Smooth muscle cell (in vitro differentiated cells): ENCODE measurements at regions not wholly inside any gene's neighbourhood (a gene's known extent, or its start where the extent isn't known, plus 50 kb on each side); places are given as distances from the start of the nearest gene placed in this dataset.

Source experiments
- DNase-seq: peaks from one replicate; lab custom pipeline; 2025; ENCODE audit not compliant: unreplicated experiment; lab: John Stamatoyannopoulos, UW
- H2AFZ ChIP-seq: fragments of 200-600 bp; sonication (generic); 2 replicates; pipeline ENCODE4 v1.6.0; 2016; ENCODE audit warnings: antibody characterized with exemption, low read depth, mild to moderate bottlenecking
- H3F3A ChIP-seq: fragments of 200-600 bp; sonication (generic); 2 replicates; pipeline ENCODE4 v1.6.0; 2017; ENCODE audit warnings: antibody characterized with exemption, low read depth
- H3K27ac ChIP-seq: fragments of 200-600 bp; sonication (generic); 2 replicates; pipeline ENCODE4 v1.5.1; 2016; ENCODE audit warnings: low read depth, mild to moderate bottlenecking
- H3K27me3 ChIP-seq: fragments of 200-600 bp; sonication (generic); 2 replicates; pipeline ENCODE4 v1.6.1; 2016; ENCODE audit warnings: low read depth, mild to moderate bottlenecking
- H3K36me3 ChIP-seq: fragments of 200-600 bp; sonication (generic); 2 replicates; pipeline ENCODE4 v1.5.1; 2016; ENCODE audit warnings: low read depth
- H3K4me1 ChIP-seq: fragments of 200-600 bp; sonication (generic); 2 replicates; pipeline ENCODE4 v1.5.1; 2016; ENCODE audit warnings: low read depth
- H3K4me2 ChIP-seq: fragments of 200-600 bp; sonication (generic); 2 replicates; pipeline ENCODE4 v1.6.0; 2016; ENCODE audit warnings: mild to moderate bottlenecking
- H3K4me3 ChIP-seq: fragments of 200-600 bp; sonication (generic); 2 replicates; pipeline ENCODE4 v1.5.1; 2016; ENCODE audit warnings: mild to moderate bottlenecking
- H3K79me2 ChIP-seq: fragments of 200-600 bp; sonication (generic); 2 replicates; pipeline ENCODE4 v1.6.0; 2016; ENCODE audit warnings: low read depth, mild to moderate bottlenecking
- H3K9ac ChIP-seq: fragments of 200-600 bp; sonication (generic); 2 replicates; pipeline ENCODE4 v1.6.0; 2016; ENCODE audit warnings: low read depth
- H3K9me3 ChIP-seq: fragments of 200-600 bp; sonication (generic); replicated peaks from 2 replicates; pipeline ENCODE4 v1.5.1; 2016; ENCODE audit warnings: low read depth
- H4K20me1 ChIP-seq: fragments of 200-600 bp; sonication (generic); 2 replicates; pipeline ENCODE4 v1.6.0; 2016; ENCODE audit warnings: low read depth
- WGBS: methylation state at CpG from one replicate; pipeline ENCODE4 v1.1.7; 2016; ENCODE audit warnings: low lambda C conversion rate; 5-methylcytosine and 5-hydroxymethylcytosine counted together
- TF ChIP-seq, protein P1 (sequence below): fragments of 200-600 bp; sonication (generic); IDR thresholded peaks from 2 replicates; pipeline ENCODE4 v1.5.1; 2017; ENCODE audit warnings: borderline replicate concordance, mild to moderate bottlenecking, antibody characterized with exemption; ENCODE audit not compliant: insufficient read depth, poor library complexity, severe bottlenecking

DNA sequence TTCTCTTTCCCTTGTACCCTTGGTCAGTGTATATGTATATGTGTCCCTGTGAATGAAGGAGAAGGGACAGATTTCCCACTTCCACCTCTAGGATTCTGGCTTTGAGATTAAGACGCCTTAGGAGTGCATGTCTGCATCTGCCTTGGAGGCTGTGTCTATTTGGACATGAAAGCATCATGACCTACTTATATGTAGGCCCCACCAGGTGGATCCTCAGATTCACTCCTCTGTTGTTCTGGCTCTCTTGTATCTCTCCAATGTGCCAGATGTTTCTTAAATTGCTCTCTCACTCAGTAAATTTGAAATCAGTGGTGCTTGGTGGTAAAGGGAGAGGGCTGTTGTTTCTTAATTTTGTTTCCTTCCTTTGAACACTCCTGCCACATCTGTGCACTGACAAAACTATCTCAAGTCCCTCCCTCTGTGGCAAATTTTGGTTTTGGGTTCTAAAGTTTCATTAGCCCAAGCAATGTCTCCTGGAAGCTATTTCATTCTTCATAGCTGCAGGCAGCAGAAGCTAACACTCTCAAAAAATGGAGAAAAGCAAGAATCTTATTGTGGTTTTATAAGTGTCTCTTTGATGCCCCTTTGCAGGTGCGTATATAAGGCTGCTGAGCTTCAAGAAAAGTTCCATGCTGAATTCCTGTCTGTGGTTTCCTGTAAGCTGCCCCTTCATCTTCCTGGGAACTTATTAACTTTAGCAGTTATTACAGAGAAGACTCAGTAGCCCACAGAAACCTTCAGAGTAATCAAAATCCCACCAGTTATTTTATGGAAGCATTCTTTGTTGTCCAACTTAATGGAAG lies 179.7 kb upstream of the SETBP1 start:
- Histone ChIP-seq H3K9ac (no peak overlapping the region), H3K79me2 (no peaks in the 10 kb centered on the region), H3K4me2 (no peak overlapping the region), H3K9me3 (no peaks in the 10 kb centered on the region), H3K27me3 (no peaks in the 10 kb centered on the region), H4K20me1 (no peaks in the 10 kb centered on the region), H3F3A (no peaks in the 10 kb centered on the region), H2AFZ (no peak overlapping the region), H3K4me1 (no peaks in the 10 kb centered on the region), H3K4me3 (no peak overlapping the region), H3K36me3 (no peaks in the 10 kb centered on the region), H3K27ac (no peak overlapping the region)
- TF ChIP-seq, protein P1, sequence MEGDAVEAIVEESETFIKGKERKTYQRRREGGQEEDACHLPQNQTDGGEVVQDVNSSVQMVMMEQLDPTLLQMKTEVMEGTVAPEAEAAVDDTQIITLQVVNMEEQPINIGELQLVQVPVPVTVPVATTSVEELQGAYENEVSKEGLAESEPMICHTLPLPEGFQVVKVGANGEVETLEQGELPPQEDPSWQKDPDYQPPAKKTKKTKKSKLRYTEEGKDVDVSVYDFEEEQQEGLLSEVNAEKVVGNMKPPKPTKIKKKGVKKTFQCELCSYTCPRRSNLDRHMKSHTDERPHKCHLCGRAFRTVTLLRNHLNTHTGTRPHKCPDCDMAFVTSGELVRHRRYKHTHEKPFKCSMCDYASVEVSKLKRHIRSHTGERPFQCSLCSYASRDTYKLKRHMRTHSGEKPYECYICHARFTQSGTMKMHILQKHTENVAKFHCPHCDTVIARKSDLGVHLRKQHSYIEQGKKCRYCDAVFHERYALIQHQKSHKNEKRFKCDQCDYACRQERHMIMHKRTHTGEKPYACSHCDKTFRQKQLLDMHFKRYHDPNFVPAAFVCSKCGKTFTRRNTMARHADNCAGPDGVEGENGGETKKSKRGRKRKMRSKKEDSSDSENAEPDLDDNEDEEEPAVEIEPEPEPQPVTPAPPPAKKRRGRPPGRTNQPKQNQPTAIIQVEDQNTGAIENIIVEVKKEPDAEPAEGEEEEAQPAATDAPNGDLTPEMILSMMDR, result no peak
- DNase-seq, result no peak
- WGBS, result 88% methylated on average over 2 of the region's 2 CpGs

DNA sequence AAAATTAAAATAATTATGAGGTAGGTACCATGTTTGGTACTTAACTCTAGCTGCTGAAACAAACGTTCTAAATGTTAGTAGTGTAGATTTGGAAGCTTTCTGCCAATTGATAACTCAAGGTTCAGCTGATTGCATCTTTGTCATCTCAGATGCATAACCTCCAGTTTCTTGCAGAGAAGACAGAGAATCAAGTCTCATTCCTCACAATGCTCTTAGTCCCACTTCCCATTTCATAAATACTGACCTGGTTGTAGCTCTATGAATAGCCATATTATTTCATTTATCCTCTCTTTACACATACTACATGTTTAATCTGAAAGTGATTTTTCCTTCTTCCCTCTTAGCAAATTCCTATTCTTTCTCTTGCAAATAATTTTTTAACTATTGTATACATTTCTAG lies 178.5 kb upstream of the SETBP1 start:
- H3F3A ChIP-seq, result no peaks in the 10 kb centered on the region
- no peaks in the 10 kb centered on the region for H3K79me2 ChIP-seq
- no peak for DNase-seq
- WGBS, result 50% methylated on average over 1 of the region's 1 CpG
- no peaks in the 10 kb centered on the region for H4K20me1 ChIP-seq
- no peak overlapping the region for H3K4me3 ChIP-seq
- no peak overlapping the region for H3K9ac ChIP-seq
- H2AFZ ChIP-seq, result no peak overlapping the region
- no peaks in the 10 kb centered on the region for H3K36me3 ChIP-seq
- H3K27ac ChIP-seq, result no peak overlapping the region
- no peaks in the 10 kb centered on the region for H3K4me1 ChIP-seq
- no peak overlapping the region for H3K4me2 ChIP-seq
- H3K9me3 ChIP-seq, result no peaks in the 10 kb centered on the region
- H3K27me3 ChIP-seq, result no peaks in the 10 kb centered on the region
- TF ChIP-seq, protein P1, result no peak

DNA sequence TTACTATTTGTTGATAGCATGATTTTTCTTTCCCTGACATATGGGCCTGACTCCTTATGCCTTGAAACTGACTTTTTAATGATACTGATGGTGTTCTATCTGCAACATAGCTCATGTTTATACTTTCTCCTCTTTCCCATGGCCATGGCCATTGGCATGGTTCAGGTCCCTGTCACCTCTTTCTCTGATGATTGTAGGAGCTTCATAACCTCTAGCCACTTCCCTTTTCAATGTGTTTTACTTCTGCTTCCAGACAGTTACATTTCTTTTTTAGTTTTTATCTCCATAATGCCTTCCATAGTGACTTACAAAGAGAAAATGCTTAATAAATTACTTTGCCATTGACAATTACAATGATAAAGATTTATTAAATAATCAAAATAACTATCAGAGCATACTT lies 177.9 kb upstream of the SETBP1 start:
- Histone ChIP-seq H3K4me3 (no peak overlapping the region), H3K4me1 (no peaks in the 10 kb centered on the region), H2AFZ (no peak overlapping the region), H3K4me2 (no peak overlapping the region), H3K27ac (no peak overlapping the region), H3F3A (no peaks in the 10 kb centered on the region), H3K79me2 (no peaks in the 10 kb centered on the region), H3K9ac (no peak overlapping the region), H3K27me3 (no peaks in the 10 kb centered on the region), H3K36me3 (no peaks in the 10 kb centered on the region), H3K9me3 (no peaks in the 10 kb centered on the region), H4K20me1 (no peaks in the 10 kb centered on the region)
- DNase-seq, result no peak
- TF ChIP-seq, protein P1, result no peak

DNA sequence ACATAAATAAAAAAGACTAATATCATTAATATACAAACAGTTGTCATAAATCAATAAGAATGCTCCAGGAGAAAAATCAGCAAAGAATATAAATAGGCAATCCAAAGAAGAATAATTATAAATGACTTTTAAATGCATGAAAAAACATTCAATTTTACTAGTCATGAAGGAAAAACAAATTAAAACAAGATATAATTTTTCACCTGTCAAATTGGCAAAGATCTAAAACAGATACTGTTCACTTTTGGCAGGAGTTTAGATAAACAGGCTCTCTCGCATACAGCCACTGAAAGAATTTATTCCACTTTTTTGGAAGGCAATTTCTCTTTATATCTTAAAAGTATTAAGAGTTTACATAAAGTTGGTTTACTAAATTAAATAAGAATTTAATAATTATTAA lies 176.8 kb upstream of the SETBP1 start:
- H3K9ac ChIP-seq, result no peak overlapping the region
- no peak overlapping the region for H3K27ac ChIP-seq
- no peak for DNase-seq
- no peaks in the 10 kb centered on the region for H3F3A ChIP-seq
- WGBS, result 98% methylated on average over 1 of the region's 1 CpG
- TF ChIP-seq, protein P1, result no peak
- no peaks in the 10 kb centered on the region for H3K9me3 ChIP-seq
- no peak overlapping the region for H3K4me2 ChIP-seq
- H4K20me1 ChIP-seq, result no peaks in the 10 kb centered on the region
- H3K36me3 ChIP-seq, result no peaks in the 10 kb centered on the region
- H3K79me2 ChIP-seq, result no peaks in the 10 kb centered on the region
- no peaks in the 10 kb centered on the region for H3K4me1 ChIP-seq
- no peaks in the 10 kb centered on the region for H3K27me3 ChIP-seq
- no peak overlapping the region for H2AFZ ChIP-seq
- H3K4me3 ChIP-seq, result no peak overlapping the region
